ENCODE measurements at regions not wholly inside any gene's neighbourhood (a gene's known extent, or its start where the extent isn't known, plus 50 kb on each side); places are given as distances from the start of the nearest gene placed in this dataset.
A peak's percentile ranks its signal among the peaks of the same experiment; 100 is the strongest.

- Histone ChIP-seq H3K4me3 (no peak overlapping the region), H3K27me3 (peaks cover 0 to 9% (median 0%) of the 10 kb centered on the region in 4 donors), H3K36me3 (no peaks in the 10 kb centered on the region), H3K27ac (no peak overlapping the region), H3K4me1 (peaks cover 4 to 15% (median 4%) of the 10 kb centered on the region in 3 donors), H3K9me3 (no peaks in the 10 kb centered on the region)
- TF ChIP-seq POLR2A (IDR thresholded peaks at IDR 0.05) (no peak), CTCF (IDR thresholded peaks at IDR 0.05) (no peak)
- WGBS, 2 donors, result 69 to 75% methylated on average over 6 of the region's 6 CpGs
- intact Hi-C loops (cut with DNase I), result no loop called here
- DNase-seq, result no peak
These were observed 210.8 kb upstream of the EXOC2 start for GRCh38 chr6:903761-904160.

GRCh38 chr6:901696-902460 is 208.9 kb upstream of the EXOC2 start:
- peaks cover 4 to 15% (median 4%) of the 10 kb centered on the region in 3 donors for H3K4me1 ChIP-seq
- no peaks in the 10 kb centered on the region for H3K9me3 ChIP-seq
- 31 to 36% methylated on average over 9 of the region's 9 CpGs for WGBS, 2 donors
- intact Hi-C loops (cut with DNase I), result no loop called here
- no peaks in the 10 kb centered on the region for H3K36me3 ChIP-seq
- no peak overlapping the region for H3K27ac ChIP-seq
- peaks cover 0 to 6% (median 0%) of the 10 kb centered on the region in 4 donors for H3K27me3 ChIP-seq
- H3K4me3 ChIP-seq, result no peak overlapping the region
- TF ChIP-seq CTCF (IDR thresholded peaks at IDR 0.05) (no peak), POLR2A (IDR thresholded peaks at IDR 0.05) (no peak)
- no peak for DNase-seq

- Histone ChIP-seq H3K27me3 (peaks cover 0 to 6% (median 0%) of the 10 kb centered on the region in 4 donors), H3K9me3 (no peaks in the 10 kb centered on the region), H3K4me1 (peaks cover 4 to 15% (median 4%) of the 10 kb centered on the region in 3 donors), H3K36me3 (no peaks in the 10 kb centered on the region), H3K4me3 (peak overlapping the region in 1 of 4 donors; percentile 16), H3K27ac (no peak overlapping the region)
- intact Hi-C loops (cut with DNase I), result no loop called here
- 50 to 59% methylated on average over 22 of the region's 24 CpGs for WGBS, 2 donors
- TF ChIP-seq CTCF (IDR thresholded peaks at IDR 0.05) (no peak), POLR2A (IDR thresholded peaks at IDR 0.05) (no peak)
- DNase-seq, result no peak
These were observed 208.0 kb upstream of the EXOC2 start for GRCh38 chr6:900716-901605.

- 66 to 78% methylated on average over 10 to 12 of the region's 12 CpGs for WGBS, 2 donors
- intact Hi-C loops (cut with DNase I), result no loop called here
- Histone ChIP-seq H3K36me3 (no peaks in the 10 kb centered on the region), H3K27me3 (peaks cover 0 to 6% (median 0%) of the 10 kb centered on the region in 4 donors), H3K4me1 (peaks cover 4 to 15% (median 4%) of the 10 kb centered on the region in 3 donors), H3K4me3 (no peak overlapping the region), H3K9me3 (no peaks in the 10 kb centered on the region), H3K27ac (no peak overlapping the region)
- DNase-seq, result no peak
- TF ChIP-seq POLR2A (IDR thresholded peaks at IDR 0.05) (no peak), CTCF (IDR thresholded peaks at IDR 0.05) (no peak)
These were observed 204.7 kb upstream of the EXOC2 start for GRCh38 chr6:897528-898207.

Data from esophagus squamous epithelium (tissue), 5 donors.